ENCODE measurements at regions not wholly inside any gene's neighbourhood (a gene's known extent, or its start where the extent isn't known, plus 50 kb on each side); places are given as distances from the start of the nearest gene placed in this dataset.
A peak's percentile ranks its signal among the peaks of the same experiment; 100 is the strongest.

DNA sequence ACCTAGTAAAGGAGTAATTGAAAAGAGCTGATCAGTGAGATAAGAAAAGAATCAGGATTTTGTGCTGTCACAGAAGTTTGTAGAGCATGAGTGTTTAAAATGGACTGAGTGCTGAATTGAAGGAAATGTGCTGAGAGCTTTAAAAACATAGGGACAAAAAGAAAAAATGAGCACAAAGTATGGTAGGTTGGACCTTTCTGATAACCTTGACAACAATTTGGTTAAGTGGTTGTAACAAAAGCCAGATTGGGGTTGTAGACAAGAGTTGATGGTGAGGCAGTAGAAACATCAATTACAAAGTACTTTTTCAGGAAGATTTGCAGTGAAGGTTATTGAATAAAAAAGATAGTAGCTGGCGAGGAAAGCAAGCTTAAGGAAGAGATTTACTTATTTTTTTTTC lies 674.7 kb upstream of the KIF2B start:
- DNase-seq, result no peak

DNA sequence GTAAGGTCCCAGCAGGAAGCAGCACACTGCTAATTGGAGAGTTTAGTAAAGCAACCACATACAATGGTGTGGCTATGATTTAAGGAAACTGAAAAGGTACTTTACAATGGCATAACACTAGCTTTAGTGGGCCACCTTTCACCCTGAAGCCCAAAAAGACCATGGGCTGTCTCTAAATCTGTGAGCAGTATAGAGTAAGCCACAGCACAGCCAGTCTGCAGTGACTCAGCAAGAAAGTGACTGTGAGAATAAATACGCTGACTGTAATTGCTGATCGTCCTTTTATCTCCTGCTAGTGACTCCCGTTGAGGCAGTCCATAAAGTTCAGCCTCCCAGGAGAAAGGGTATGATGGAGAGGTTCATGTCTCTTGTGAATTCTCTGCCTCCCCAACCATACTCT lies 679.8 kb upstream of the KIF2B start:
- no peak for DNase-seq

DNA sequence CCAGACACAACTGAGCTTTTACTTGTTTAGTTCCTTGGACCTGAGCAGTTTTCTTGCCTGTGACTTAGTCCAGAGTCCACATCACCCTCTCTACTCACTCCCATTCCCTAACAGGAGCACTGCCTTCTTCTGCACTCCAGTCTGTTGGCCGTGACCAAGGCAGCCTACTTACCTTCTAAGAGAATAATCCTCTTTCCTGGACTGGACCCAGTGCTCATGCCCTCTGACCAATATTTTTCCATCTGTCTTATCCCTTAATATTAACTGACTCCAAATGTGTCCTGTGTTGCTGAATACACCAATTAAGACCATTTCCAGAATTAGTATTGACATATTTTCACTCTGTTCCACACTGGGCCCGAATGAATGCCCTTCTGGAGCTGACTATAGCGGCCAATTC lies 681.0 kb upstream of the KIF2B start:
- DNase-seq, result no peak

DNA sequence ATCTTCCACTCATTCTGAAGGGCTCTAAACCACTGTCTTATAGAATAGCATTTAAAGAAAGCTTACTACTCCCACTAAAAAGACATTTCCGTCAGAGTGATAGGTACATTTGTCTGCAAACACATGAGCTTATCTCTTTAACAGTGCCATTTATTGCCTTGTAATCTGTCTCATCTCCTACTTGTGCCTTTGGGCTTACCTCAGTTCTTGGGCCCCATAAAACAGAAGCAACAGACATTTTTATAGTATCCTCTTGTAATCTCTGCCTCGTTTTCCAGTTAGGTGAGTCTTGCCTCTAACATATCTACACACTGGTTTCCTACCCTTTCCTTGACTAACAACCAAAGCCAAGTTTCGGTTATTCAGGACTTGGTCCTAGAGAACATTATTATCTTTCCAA lies 681.4 kb upstream of the KIF2B start:
- no peak for DNase-seq

GRCh38 chr17:53137869-53138268 lies 684.9 kb upstream of the KIF2B start:
- DNase-seq, result no peak

GRCh38 chr17:53135969-53136368 lies 686.8 kb upstream of the KIF2B start:
- DNase-seq, result no peak

DNA sequence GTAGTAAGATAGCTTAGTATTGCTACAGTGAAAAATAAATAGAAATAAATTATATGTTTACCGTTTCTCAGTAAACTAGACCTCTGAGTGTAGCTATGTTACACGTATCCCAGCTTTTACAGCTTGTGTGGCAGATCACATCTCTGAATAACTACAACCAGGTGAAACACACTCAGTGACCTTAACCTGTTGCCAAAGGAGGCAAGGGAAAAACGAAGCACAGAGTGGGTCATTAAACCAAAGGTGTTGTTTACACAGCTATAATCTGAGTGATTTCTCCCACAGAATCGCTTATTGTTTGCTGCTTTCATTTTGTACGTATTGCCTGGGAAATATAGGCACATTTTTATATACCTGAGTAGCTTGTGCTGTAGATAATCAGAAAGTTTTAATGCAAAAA lies 688.2 kb upstream of the KIF2B start:
- no peak for DNase-seq

- no peak for DNase-seq
Observed at GRCh38 chr17:53133876-53134275, 688.9 kb upstream of the KIF2B start.

- DNase-seq, result no peak
Observed at GRCh38 chr17:53129863-53130262, 692.9 kb upstream of the KIF2B start.

DNA sequence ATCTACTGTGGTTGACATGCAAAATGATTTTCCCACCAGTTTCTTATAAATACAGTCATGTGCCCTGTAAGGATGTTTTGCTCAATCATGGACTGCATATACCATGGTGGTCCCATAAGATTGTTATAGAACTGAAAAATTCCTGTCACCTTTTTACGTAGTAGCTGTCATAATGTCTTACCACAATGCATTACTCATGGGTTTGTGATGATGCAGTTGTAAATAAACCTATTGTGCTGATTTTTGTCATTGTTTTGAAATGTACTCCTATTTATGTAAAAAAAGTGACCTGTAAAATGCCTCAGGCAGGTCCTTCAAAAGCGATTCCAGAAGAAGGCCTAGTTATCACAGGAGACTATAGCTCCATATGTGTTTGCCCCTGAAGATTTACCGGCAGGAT lies 695.4 kb upstream of the KIF2B start:
- DNase-seq, result no peak

- no peak for DNase-seq
Observed at GRCh38 chr17:53122966-53123365, 699.8 kb upstream of the KIF2B start.

GRCh38 chr17:53119773-53120172 lies 703.0 kb upstream of the KIF2B start:
- no peak for DNase-seq

DNA sequence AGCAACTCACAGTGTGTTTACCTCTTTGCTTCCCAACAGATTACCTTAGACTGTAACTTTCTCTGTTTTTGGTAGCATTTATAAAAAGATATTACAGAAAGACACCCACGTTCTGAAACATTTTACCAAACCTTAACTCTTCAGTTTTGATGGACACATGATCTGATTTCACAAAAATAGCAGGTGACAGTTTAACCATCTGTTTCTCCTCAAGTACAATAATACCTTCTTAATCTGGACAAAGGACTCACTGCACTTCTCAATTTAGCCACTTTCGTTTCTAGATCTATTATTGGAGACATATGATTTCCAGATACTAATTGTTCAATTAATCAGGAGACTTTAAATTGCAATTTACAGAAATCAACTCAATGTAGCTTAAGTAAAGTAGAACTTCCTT lies 703.8 kb upstream of the KIF2B start:
- DNase-seq, result no peak

DNA sequence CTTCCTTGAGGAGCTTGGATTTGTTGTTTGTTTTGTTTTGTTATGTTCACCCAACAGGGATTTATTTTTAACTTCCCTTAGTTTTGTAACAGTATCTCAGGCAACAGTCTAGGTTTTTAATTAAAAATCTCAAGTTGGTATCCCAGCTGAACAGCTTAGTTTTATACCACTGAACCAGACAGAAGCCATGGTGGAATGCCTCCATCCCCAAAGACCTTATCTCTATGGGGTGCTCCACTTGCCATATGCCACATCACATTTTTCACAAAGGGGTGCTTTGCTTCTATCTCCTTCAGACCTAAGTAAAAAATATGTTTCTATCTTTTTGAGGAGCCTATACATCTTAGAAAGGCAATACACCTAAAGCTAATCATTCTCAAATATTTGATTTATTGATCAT lies 715.8 kb upstream of the KIF2B start:
- no peak for DNase-seq

DNA sequence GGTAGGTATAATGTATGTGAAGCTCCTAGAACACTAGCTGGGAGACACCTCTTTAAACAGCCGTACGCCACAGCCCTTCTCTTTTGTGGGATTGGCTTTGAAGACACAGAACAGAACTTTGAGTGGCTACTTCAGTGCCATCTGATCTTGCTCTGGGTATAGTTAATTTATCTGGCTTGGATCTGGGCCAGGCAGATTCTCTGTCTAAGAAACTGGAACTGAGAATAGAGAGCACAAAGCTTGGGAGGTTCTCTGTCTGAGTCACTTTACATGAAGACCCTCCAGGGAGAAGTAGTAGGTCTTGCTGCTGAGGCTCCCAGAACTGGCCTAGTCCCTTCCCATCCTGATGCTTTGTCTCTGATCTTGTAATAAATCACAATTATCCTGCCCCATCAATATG lies 721.0 kb upstream of the KIF2B start:
- no peak for DNase-seq

DNA sequence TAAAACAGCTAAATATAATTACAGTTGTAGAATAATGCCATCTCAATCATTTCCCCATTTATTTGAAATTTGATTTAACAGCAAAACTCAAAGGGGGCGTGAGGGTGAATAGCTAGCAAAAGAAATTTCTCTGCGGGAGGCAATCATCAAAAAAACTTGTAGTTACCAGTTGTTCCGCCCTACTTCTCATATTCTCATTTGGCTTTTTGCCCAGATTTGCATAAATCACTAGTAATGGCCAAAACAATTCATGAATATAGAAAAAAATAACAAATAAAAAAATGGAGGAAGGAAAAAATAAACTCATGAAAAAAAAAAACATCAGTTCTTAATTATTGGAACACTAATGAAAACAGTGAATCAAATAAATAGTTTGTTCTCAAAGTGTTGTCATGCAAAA lies 722.6 kb upstream of the KIF2B start:
- DNase-seq, result no peak

DNA sequence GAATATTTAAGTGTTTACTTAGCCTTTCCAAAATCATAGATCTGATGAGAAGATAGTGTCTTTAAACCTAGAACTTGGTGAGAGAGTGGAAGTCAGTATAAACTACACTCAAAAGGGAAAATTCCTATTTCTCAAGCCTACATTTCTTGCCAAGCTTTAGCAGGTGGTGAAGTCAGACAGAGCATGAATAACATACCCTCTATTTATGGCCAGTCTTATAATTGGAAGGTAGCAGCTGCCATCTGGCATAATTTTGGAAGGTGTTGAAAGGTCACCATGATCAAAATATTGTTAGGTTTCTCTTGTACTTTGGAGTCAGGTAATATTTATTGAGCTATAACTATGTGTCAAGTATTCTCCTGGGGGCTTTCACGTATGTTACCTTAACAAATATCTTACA lies 729.3 kb upstream of the KIF2B start:
- DNase-seq, result no peak

- no peak for DNase-seq
Observed at GRCh38 chr17:53092072-53092471, 730.7 kb upstream of the KIF2B start.

GRCh38 chr17:53090770-53091169 lies 732.0 kb upstream of the KIF2B start:
- DNase-seq, result no peak

- DNase-seq, result no peak
Observed at GRCh38 chr17:53088481-53088880, 734.2 kb upstream of the KIF2B start.

- DNase-seq, result no peak
Observed at GRCh38 chr17:53061446-53061845, 761.3 kb upstream of the KIF2B start.

GRCh38 chr17:53058031-53058430 lies 764.7 kb upstream of the KIF2B start:
- DNase-seq, result no peak

- no peak for DNase-seq
Observed at GRCh38 chr17:53046781-53047180, 775.9 kb upstream of the KIF2B start.

DNA sequence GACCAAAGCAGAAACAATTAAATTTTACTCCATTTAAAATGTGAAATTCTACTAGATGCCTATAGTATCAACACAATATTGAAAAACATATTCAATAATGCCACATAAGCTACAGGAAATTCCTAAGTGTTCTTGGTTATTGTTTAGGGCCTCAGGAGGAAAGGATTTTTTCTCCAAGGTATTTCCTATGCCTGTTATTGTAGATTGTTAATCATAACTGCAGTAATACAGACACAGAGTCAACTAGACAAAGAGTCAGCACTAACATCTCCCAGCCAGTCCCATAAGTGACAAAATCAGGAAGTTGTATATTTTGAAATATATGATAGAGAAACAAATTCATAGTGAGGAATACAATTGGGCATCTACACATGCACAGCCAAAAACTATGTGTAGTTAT lies 782.7 kb upstream of the KIF2B start:
- DNase-seq, result no peak

DNA sequence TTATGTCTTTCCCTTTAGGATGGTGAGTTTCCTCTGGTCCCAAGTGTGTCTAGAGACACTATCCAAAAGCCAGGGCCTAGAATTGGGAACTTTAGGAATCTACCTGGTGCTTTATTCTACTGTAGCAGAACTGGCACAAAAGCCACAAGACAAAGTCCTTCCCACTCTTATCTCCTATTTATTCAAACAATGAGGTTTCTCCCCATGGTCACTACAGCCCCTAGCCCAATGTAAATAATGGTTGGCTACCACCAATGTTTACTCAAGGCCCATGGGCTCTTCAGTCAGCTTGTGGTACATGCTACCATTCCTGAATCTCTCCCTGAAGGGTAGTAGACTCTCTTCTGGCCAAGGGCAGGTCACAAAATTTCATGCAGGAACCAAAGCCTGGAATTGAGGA lies 789.4 kb upstream of the KIF2B start:
- no peak for DNase-seq

GRCh38 chr17:53032861-53033271 lies 789.9 kb upstream of the KIF2B start:
- DNase-seq, result peak; percentile 23
